Natural killer cell (primary cell): ENCODE measurements at regions not wholly inside any gene's neighbourhood (a gene's known extent, or its start where the extent isn't known, plus 50 kb on each side); places are given as distances from the start of the nearest gene placed in this dataset.

Experiments used
- ATAC-seq, 3 donors: fragments of 150-1000 bp in 2 of 3; fragments of 200-7000 bp in 1 of 3; cut with Tn5 transposase; 1 replicate in 1 of 3; 2 replicates in 2 of 3; pipeline ENCODE4 v1.10.0; 2021; ENCODE audit warnings: mild to moderate bottlenecking in 2 of 3, moderate library complexity in 2 of 3
- DNase-seq, 2 donors: peaks; one replicate each; pipeline versions ENCODE4 v3.0.0 to v3.0.0-alpha.2; 2013 to 2021; ENCODE audit warnings: mixed read lengths in 1 of 2
- H3K27ac ChIP-seq: one replicate; pipeline ENCODE4 v1.5.1; 2013; ENCODE audit warnings: mild to moderate bottlenecking, low read length
- H3K27me3 ChIP-seq: one replicate; pipeline ENCODE4 v1.6.1; 2013; ENCODE audit warnings: low read length; ENCODE audit not compliant: control insufficient read depth, insufficient read depth
- H3K36me3 ChIP-seq: one replicate; pipeline ENCODE4 v1.6.1; 2013; ENCODE audit warnings: low read length; ENCODE audit not compliant: control insufficient read depth, insufficient read depth
- H3K4me1 ChIP-seq: one replicate; pipeline ENCODE4 v1.6.1; 2013; ENCODE audit warnings: low read length; ENCODE audit not compliant: control insufficient read depth, insufficient read depth
- H3K4me3 ChIP-seq: one replicate; pipeline ENCODE4 v1.5.1; 2013; ENCODE audit warnings: low read length
- H3K9me3 ChIP-seq: one replicate; pipeline ENCODE4 v1.6.1; 2013; ENCODE audit warnings: low read length; ENCODE audit not compliant: control insufficient read depth, insufficient read depth
- H3K27ac Mint-ChIP-seq, 2 donors: one replicate each; pipeline ENCODE4 v1.8.0; 2022; ENCODE audit warnings: mild to moderate bottlenecking in 2 of 2, mixed read lengths in 2 of 2, moderate library complexity in 1 of 2
- H3K27me3 Mint-ChIP-seq, 2 donors: one replicate each; pipeline ENCODE4 v1.8.0; 2022; ENCODE audit warnings: low read depth in 2 of 2, mixed read lengths in 2 of 2
- H3K36me3 Mint-ChIP-seq: one replicate; pipeline ENCODE4 v1.8.0; 2022; ENCODE audit warnings: mixed read lengths
- H3K4me1 Mint-ChIP-seq, 2 donors: one replicate each; pipeline ENCODE4 v1.8.0; 2022; ENCODE audit warnings: mixed read lengths in 2 of 2
- H3K4me3 Mint-ChIP-seq: one replicate; pipeline ENCODE4 v1.8.0; 2022; ENCODE audit warnings: mild to moderate bottlenecking, moderate library complexity, mixed read lengths
- H3K9me3 Mint-ChIP-seq, 2 donors: one replicate each; pipeline ENCODE4 v1.8.0; 2022; ENCODE audit warnings: mixed read lengths in 2 of 2
- WGBS: methylation state at CpG from one replicate; pipeline ENCODE4 v1.1.7; 2013; ENCODE audit warnings: missing lambda C conversion rate; ENCODE audit not compliant: insufficient coverage; 5-methylcytosine and 5-hydroxymethylcytosine counted together
- intact Hi-C: fragments of 100-400 bp; cut with micrococcal nuclease; formaldehyde crosslinking; loops from one replicate; pipeline ENCODE4 v1.14.2; 2022
- TF ChIP-seq, protein P1 (sequence below): fragments of 200-600 bp; IDR thresholded peaks from one replicate; pipeline ENCODE4 v1.8.0; 2022; ENCODE audit warnings: antibody characterized with exemption

DNA sequence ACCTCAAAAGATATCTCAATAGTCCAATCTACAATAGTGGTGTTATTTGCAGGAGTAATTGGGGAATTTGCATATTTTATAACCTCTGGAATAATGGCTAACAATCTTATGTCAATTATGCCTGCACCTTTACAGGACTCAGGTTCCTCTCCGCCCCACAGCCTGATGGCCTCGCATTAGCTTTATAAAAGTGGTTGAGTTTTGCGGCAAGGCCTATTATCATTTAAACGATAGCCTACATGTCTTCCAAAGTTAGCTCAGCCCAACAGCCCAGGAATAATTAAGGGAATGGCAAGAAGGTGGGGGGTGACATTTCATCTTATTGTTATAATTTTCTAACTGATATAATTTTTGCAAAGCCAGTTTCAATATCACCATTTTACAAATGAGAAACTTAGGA lies 97.3 kb downstream of the RTP4 start:
- ATAC-seq (no peak), DNase-seq (no peak)
- 98% methylated on average over 4 of the region's 4 CpGs for WGBS
- TF ChIP-seq, protein P1, sequence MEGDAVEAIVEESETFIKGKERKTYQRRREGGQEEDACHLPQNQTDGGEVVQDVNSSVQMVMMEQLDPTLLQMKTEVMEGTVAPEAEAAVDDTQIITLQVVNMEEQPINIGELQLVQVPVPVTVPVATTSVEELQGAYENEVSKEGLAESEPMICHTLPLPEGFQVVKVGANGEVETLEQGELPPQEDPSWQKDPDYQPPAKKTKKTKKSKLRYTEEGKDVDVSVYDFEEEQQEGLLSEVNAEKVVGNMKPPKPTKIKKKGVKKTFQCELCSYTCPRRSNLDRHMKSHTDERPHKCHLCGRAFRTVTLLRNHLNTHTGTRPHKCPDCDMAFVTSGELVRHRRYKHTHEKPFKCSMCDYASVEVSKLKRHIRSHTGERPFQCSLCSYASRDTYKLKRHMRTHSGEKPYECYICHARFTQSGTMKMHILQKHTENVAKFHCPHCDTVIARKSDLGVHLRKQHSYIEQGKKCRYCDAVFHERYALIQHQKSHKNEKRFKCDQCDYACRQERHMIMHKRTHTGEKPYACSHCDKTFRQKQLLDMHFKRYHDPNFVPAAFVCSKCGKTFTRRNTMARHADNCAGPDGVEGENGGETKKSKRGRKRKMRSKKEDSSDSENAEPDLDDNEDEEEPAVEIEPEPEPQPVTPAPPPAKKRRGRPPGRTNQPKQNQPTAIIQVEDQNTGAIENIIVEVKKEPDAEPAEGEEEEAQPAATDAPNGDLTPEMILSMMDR = no peak
- Mint-ChIP-seq H3K36me3 (no peaks in the 10 kb centered on the region), H3K4me1 (no peaks in the 10 kb centered on the region), H3K27ac (no peak overlapping the region), H3K27me3 (peaks cover 23 to 24% of the 10 kb centered on the region in 2 donors), H3K4me3 (no peak overlapping the region), H3K9me3 (no peaks in the 10 kb centered on the region)
- H3K4me3 ChIP-seq = no peak overlapping the region
- intact Hi-C loops = no loop called here
- no peaks in the 10 kb centered on the region for H3K27me3 ChIP-seq
- H3K9me3 ChIP-seq = no peaks in the 10 kb centered on the region
- H3K36me3 ChIP-seq = no peaks in the 10 kb centered on the region
- H3K27ac ChIP-seq = no peak overlapping the region
- no peaks in the 10 kb centered on the region for H3K4me1 ChIP-seq

DNA sequence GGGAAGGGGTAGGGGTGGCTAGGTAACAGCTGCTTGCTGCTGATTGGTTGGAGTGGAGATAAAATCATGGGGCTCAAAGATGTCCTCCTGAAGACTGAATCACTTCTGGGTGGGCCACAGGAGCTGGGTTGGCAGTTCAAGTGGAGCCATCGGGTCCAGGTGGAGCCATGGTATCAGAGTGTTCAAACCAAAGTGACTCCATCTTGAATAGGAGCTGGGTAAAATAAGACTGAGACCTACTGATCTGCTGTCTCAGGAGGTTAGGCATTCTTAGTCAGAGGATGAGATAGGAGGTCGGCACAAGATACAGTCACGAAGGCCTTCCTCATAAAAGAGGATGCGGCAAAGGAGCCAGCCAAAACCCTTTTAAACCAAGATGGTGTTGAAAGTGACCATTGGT lies 96.5 kb downstream of the RTP4 start:
- Histone ChIP-seq H3K36me3 (no peaks in the 10 kb centered on the region), H3K4me1 (no peaks in the 10 kb centered on the region), H3K4me3 (no peak overlapping the region), H3K27me3 (no peaks in the 10 kb centered on the region), H3K9me3 (no peaks in the 10 kb centered on the region), H3K27ac (no peak overlapping the region)
- intact Hi-C loops = no loop called here
- TF ChIP-seq, protein P1 = no peak
- H3K27ac Mint-ChIP-seq = no peak overlapping the region
- no peak for DNase-seq
- H3K4me3 Mint-ChIP-seq = no peak overlapping the region
- H3K9me3 Mint-ChIP-seq = no peaks in the 10 kb centered on the region
- no peaks in the 10 kb centered on the region for H3K36me3 Mint-ChIP-seq
- WGBS = 99% methylated on average over 4 of the region's 4 CpGs
- no peaks in the 10 kb centered on the region for H3K4me1 Mint-ChIP-seq
- H3K27me3 Mint-ChIP-seq = peaks cover 16 to 17% of the 10 kb centered on the region in 2 donors
- no peak for ATAC-seq

DNA sequence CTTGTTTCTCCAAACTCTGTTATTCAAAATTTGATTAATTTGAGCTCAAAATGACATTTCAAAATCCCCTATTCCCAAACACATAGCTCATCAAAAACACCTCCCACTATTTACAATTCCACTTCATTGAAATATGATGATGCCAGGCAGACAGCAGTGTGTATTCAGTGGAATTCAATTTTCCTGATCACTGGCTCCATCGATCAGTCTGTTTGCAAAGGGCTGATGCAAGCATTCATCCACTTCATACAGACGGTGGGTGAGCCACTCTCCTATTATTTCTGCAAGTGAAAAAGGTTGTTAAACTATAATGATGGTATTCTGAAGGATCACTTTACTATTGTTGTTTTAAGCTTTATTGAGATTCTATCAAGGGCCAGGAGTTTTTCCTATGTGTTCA lies 90.7 kb downstream of the RTP4 start:
- intact Hi-C loops = no loop called here
- Mint-ChIP-seq H3K27me3 (peaks cover 24 to 31% of the 10 kb centered on the region in 2 donors), H3K27ac (no peak overlapping the region), H3K4me1 (no peaks in the 10 kb centered on the region), H3K4me3 (no peak overlapping the region), H3K36me3 (no peaks in the 10 kb centered on the region), H3K9me3 (no peaks in the 10 kb centered on the region)
- WGBS = 100% methylated on average over 1 of the region's 2 CpGs
- H3K27ac ChIP-seq = no peak overlapping the region
- H3K4me3 ChIP-seq = no peak overlapping the region
- H3K9me3 ChIP-seq = no peaks in the 10 kb centered on the region
- TF ChIP-seq, protein P1 = no peak
- H3K36me3 ChIP-seq = no peaks in the 10 kb centered on the region
- H3K27me3 ChIP-seq = no peaks in the 10 kb centered on the region
- no peak for ATAC-seq
- DNase-seq = no peak
- H3K4me1 ChIP-seq = no peaks in the 10 kb centered on the region

DNA sequence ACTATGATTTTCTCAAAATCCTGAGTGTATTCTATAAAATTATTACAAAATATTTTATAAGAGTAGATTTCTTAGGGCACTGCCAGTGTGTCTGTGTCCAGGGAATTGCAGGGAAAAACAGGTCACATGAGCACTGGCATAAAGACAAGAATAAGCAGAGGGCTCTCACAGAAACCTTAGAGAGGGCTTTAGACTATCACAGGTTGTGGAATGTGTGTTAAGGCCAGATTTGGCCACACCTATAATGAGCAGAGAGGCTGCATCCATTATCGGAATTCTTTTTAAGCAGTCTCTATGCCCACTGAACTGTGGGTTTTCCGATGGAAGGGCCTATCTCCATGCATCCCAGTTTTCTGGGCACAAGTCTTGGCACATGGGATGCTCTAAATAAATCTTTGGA lies 90.2 kb downstream of the RTP4 start:
- Mint-ChIP-seq H3K4me3 (no peak overlapping the region), H3K27me3 (peaks cover 24 to 26% of the 10 kb centered on the region in 2 donors), H3K4me1 (no peaks in the 10 kb centered on the region), H3K9me3 (no peaks in the 10 kb centered on the region), H3K27ac (no peak overlapping the region), H3K36me3 (no peaks in the 10 kb centered on the region)
- no peaks in the 10 kb centered on the region for H3K36me3 ChIP-seq
- TF ChIP-seq, protein P1 = no peak
- WGBS = 77% methylated on average over 2 of the region's 2 CpGs
- intact Hi-C loops = no loop called here
- no peak for ATAC-seq
- no peaks in the 10 kb centered on the region for H3K4me1 ChIP-seq
- no peak for DNase-seq
- no peak overlapping the region for H3K27ac ChIP-seq
- H3K27me3 ChIP-seq = no peaks in the 10 kb centered on the region
- H3K4me3 ChIP-seq = no peak overlapping the region
- no peaks in the 10 kb centered on the region for H3K9me3 ChIP-seq
